H9 (cell line): ENCODE measurements at regions not wholly inside any gene's neighbourhood (a gene's known extent, or its start where the extent isn't known, plus 50 kb on each side); places are given as distances from the start of the nearest gene placed in this dataset.

Experiments used
- DNase-seq: peaks from one replicate; pipeline ENCODE4 v3.0.0-alpha.2; 2017
- H2AFZ ChIP-seq: one replicate; pipeline ENCODE4 v1.6.1; 2013; ENCODE audit warnings: mild to moderate bottlenecking, low read length, control low read depth, moderate library complexity
- H2AK5ac ChIP-seq: 2 replicates; pipeline ENCODE4 v1.6.1; 2013; ENCODE audit warnings: low read length, control low read depth, mixed read lengths; ENCODE audit not compliant: insufficient read length
- H2BK120ac ChIP-seq: one replicate; pipeline ENCODE4 v1.6.1; 2013; ENCODE audit warnings: low read depth, mild to moderate bottlenecking, low read length, control low read depth, inconsistent platforms; ENCODE audit not compliant: poor library complexity, severe bottlenecking
- H2BK12ac ChIP-seq: 2 replicates; pipeline ENCODE4 v1.6.1; 2013; ENCODE audit warnings: low read length, control low read depth, mixed read lengths, low read depth; ENCODE audit not compliant: insufficient read length
- H2BK15ac ChIP-seq: 2 replicates; pipeline ENCODE4 v1.6.1; 2013; ENCODE audit warnings: low read depth, low read length, control low read depth
- H2BK20ac ChIP-seq: one replicate; pipeline ENCODE4 v1.6.1; 2013; ENCODE audit warnings: low read depth, mild to moderate bottlenecking, low read length, control low read depth, inconsistent platforms; ENCODE audit not compliant: poor library complexity, severe bottlenecking
- H2BK5ac ChIP-seq: 2 replicates; pipeline ENCODE4 v1.6.1; 2013; ENCODE audit warnings: low read length, control low read depth, mixed read lengths; ENCODE audit not compliant: insufficient read length
- H3K14ac ChIP-seq: 2 replicates; pipeline ENCODE4 v1.6.1; 2013; ENCODE audit warnings: low read length, control low read depth; ENCODE audit not compliant: insufficient read depth
- H3K18ac ChIP-seq: 2 replicates; pipeline ENCODE4 v1.6.1; 2013; ENCODE audit warnings: low read depth, mild to moderate bottlenecking, mixed read lengths, low read length, control low read depth; ENCODE audit not compliant: insufficient read length
- H3K23ac ChIP-seq: 2 replicates; pipeline ENCODE4 v1.6.1; 2013; ENCODE audit warnings: low read length, control low read depth, mixed read lengths, low read depth; ENCODE audit not compliant: insufficient read length
- H3K23me2 ChIP-seq: 2 replicates; pipeline ENCODE4 v1.6.1; 2013; ENCODE audit warnings: low read depth, mild to moderate bottlenecking, mixed read lengths, low read length, control low read depth; ENCODE audit not compliant: insufficient read length, poor library complexity, severe bottlenecking
- H3K27ac ChIP-seq: 2 replicates; pipeline ENCODE4 v1.5.1; 2013; ENCODE audit warnings: low read length, control low read depth, mixed read lengths, low read depth; ENCODE audit not compliant: insufficient read length
- H3K27me3 ChIP-seq: 2 replicates; pipeline ENCODE4 v1.6.1; 2013; ENCODE audit warnings: low read length, control low read depth, inconsistent platforms; ENCODE audit not compliant: insufficient read depth
- H3K4ac ChIP-seq: 2 replicates; pipeline ENCODE4 v1.6.1; 2013; ENCODE audit warnings: low read depth, mild to moderate bottlenecking, control low read depth, inconsistent platforms, low read length, moderate library complexity
- H3K4me1 ChIP-seq: 2 replicates; pipeline ENCODE4 v1.6.1; 2013; ENCODE audit warnings: low read length, control low read depth, inconsistent platforms; ENCODE audit not compliant: insufficient read depth
- H3K4me2 ChIP-seq: 2 replicates; pipeline ENCODE4 v1.6.1; 2013; ENCODE audit warnings: low read length, control low read depth, mixed read lengths; ENCODE audit not compliant: insufficient read length, insufficient read depth
- H3K56ac ChIP-seq: 2 replicates; pipeline ENCODE4 v1.6.1; 2013; ENCODE audit warnings: low read depth, mild to moderate bottlenecking, mixed read lengths, low read length, control low read depth; ENCODE audit not compliant: insufficient read length
- H3K79me1 ChIP-seq: 2 replicates; pipeline ENCODE4 v1.6.1; 2013; ENCODE audit warnings: low read depth, mild to moderate bottlenecking, moderate library complexity, low read length, control low read depth, inconsistent platforms; ENCODE audit not compliant: insufficient read depth, poor library complexity, severe bottlenecking
- H3K79me2 ChIP-seq: 2 replicates; pipeline ENCODE4 v1.6.1; 2013; ENCODE audit warnings: low read length, control low read depth, inconsistent platforms; ENCODE audit not compliant: insufficient read depth
- H3K9ac ChIP-seq: 2 replicates; pipeline ENCODE4 v1.6.1; 2013; ENCODE audit warnings: low read length, control low read depth, mixed read lengths; ENCODE audit not compliant: insufficient read length; ENCODE audit errors: extremely low read depth
- H3K9me3 ChIP-seq: one replicate; pipeline ENCODE4 v1.6.1; 2013; ENCODE audit warnings: low read depth, low read length, inconsistent platforms; ENCODE audit not compliant: control insufficient read depth
- H3T11ph ChIP-seq: one replicate; pipeline ENCODE4 v1.6.1; 2013; ENCODE audit warnings: mild to moderate bottlenecking, low read length, control low read depth, inconsistent platforms
- H4K20me1 ChIP-seq: one replicate; pipeline ENCODE4 v1.6.1; 2013; ENCODE audit not compliant: control insufficient read depth, insufficient read length, insufficient read depth
- H4K5ac ChIP-seq: 2 replicates; pipeline ENCODE4 v1.6.1; 2013; ENCODE audit warnings: low read depth, mild to moderate bottlenecking, mixed read lengths, low read length, control low read depth; ENCODE audit not compliant: insufficient read length
- H4K8ac ChIP-seq: replicated peaks from 2 replicates; pipeline ENCODE4 v1.6.1; 2013; ENCODE audit warnings: low read length, control low read depth, mixed read lengths, low read depth; ENCODE audit not compliant: insufficient read length
- H4K91ac ChIP-seq: 2 replicates; pipeline ENCODE4 v1.6.1; 2013; ENCODE audit warnings: low read depth, mild to moderate bottlenecking, moderate library complexity, mixed read lengths, low read length, control low read depth; ENCODE audit not compliant: insufficient read length
- H3K27ac Mint-ChIP-seq, 3 experiments: 2 replicates in 2 of 3; 3 replicates in 1 of 3; pipeline ENCODE4 v1.8.0; 2020 to 2021; ENCODE audit warnings: mixed read lengths in 3 of 3, mild to moderate bottlenecking in 1 of 3, moderate library complexity in 1 of 3
- H3K27me3 Mint-ChIP-seq: 2 replicates; pipeline ENCODE4 v1.8.0; 2021; ENCODE audit warnings: low read depth, mild to moderate bottlenecking, moderate library complexity, mixed read lengths
- H3K36me3 Mint-ChIP-seq, 3 experiments: 2 replicates in 2 of 3; 3 replicates in 1 of 3; pipeline ENCODE4 v1.8.0; 2020 to 2021; ENCODE audit warnings: low read depth in 3 of 3, mixed read lengths in 3 of 3; ENCODE audit not compliant: insufficient read depth in 1 of 3
- H3K4me1 Mint-ChIP-seq, 2 experiments: 2 replicates each; pipeline ENCODE4 v1.8.0; 2020; ENCODE audit warnings: mixed read lengths in 2 of 2
- H3K4me3 Mint-ChIP-seq, 2 experiments: 2 replicates in 1 of 2; 3 replicates in 1 of 2; pipeline ENCODE4 v1.8.0; 2020 to 2021; ENCODE audit warnings: mild to moderate bottlenecking in 2 of 2, mixed read lengths in 2 of 2, moderate library complexity in 1 of 2
- H3K9me3 Mint-ChIP-seq, 2 experiments: 2 replicates in 1 of 2; 3 replicates in 1 of 2; pipeline ENCODE4 v1.8.0; 2020; ENCODE audit warnings: mild to moderate bottlenecking in 2 of 2, mixed read lengths in 2 of 2, moderate library complexity in 1 of 2
- WGBS: extraction: QIAGEN DNeasy Blood & Tissue Kit; methylation state at CpG from one replicate; pipeline ENCODE4 v1.1.7; 2013; ENCODE audit warnings: missing lambda C conversion rate, low lambda C conversion rate, mixed read lengths; ENCODE audit not compliant: insufficient read length; ENCODE audit errors: extremely low coverage; 5-methylcytosine and 5-hydroxymethylcytosine counted together
- TF ChIP-seq, protein P1 (sequence below): fragments of 200-600 bp; sonication (generic); conservative IDR thresholded peaks from 3 replicates; pipeline ENCODE4 v1.8.0; 2021; ENCODE audit warnings: antibody characterized with exemption, mild to moderate bottlenecking

- no peak overlapping the region for H3K23ac ChIP-seq
- no peak overlapping the region for H3T11ph ChIP-seq
- no peak overlapping the region for H3K56ac ChIP-seq
- Mint-ChIP-seq H3K27ac (no peak overlapping the region), H3K4me1 (peaks cover 4 to 11% of the 10 kb centered on the region in 2 experiments; a peak in 3 of 4 replicates), H3K4me3 (no peak overlapping the region), H3K27me3 (peaks cover 70% of the 10 kb centered on the region), H3K9me3 (peaks cover 0 to 2% of the 10 kb centered on the region in 2 experiments; a peak in 1 of 5 replicates), H3K36me3 (no peaks in the 10 kb centered on the region)
- H3K14ac ChIP-seq, result no peak overlapping the region
- H2BK12ac ChIP-seq, result no peak overlapping the region
- no peak overlapping the region for H2AFZ ChIP-seq
- no CpG with 5 or more reads among the region's 5 CpGs for WGBS
- H4K8ac ChIP-seq, result no peak overlapping the region
- no peaks in the 10 kb centered on the region; the same call in 1 of the 2 replicates for H3K27me3 ChIP-seq
- no peak overlapping the region for H2AK5ac ChIP-seq
- no peak overlapping the region for H3K9ac ChIP-seq
- no peaks in the 10 kb centered on the region for H3K9me3 ChIP-seq
- no peak overlapping the region for H4K5ac ChIP-seq
- H4K20me1 ChIP-seq, result no peaks in the 10 kb centered on the region
- no peak overlapping the region for H2BK20ac ChIP-seq
- H4K91ac ChIP-seq, result no peak overlapping the region
- H3K79me1 ChIP-seq, result no peaks in the 10 kb centered on the region
- no peak overlapping the region for H3K4me2 ChIP-seq
- DNase-seq, result no peak
- H2BK120ac ChIP-seq, result no peak overlapping the region
- no peak overlapping the region for H2BK15ac ChIP-seq
- H2BK5ac ChIP-seq, result no peak overlapping the region
- H3K4ac ChIP-seq, result no peak overlapping the region
- H3K4me1 ChIP-seq, result no peaks in the 10 kb centered on the region
- TF ChIP-seq, protein P1, sequence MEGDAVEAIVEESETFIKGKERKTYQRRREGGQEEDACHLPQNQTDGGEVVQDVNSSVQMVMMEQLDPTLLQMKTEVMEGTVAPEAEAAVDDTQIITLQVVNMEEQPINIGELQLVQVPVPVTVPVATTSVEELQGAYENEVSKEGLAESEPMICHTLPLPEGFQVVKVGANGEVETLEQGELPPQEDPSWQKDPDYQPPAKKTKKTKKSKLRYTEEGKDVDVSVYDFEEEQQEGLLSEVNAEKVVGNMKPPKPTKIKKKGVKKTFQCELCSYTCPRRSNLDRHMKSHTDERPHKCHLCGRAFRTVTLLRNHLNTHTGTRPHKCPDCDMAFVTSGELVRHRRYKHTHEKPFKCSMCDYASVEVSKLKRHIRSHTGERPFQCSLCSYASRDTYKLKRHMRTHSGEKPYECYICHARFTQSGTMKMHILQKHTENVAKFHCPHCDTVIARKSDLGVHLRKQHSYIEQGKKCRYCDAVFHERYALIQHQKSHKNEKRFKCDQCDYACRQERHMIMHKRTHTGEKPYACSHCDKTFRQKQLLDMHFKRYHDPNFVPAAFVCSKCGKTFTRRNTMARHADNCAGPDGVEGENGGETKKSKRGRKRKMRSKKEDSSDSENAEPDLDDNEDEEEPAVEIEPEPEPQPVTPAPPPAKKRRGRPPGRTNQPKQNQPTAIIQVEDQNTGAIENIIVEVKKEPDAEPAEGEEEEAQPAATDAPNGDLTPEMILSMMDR, result no peak
- H3K27ac ChIP-seq, result no peak overlapping the region
- H3K18ac ChIP-seq, result no peak overlapping the region
- H3K79me2 ChIP-seq, result no peaks in the 10 kb centered on the region
- no peaks in the 10 kb centered on the region for H3K23me2 ChIP-seq
Measured at GRCh38 chr20:60960500-60960899, 291.6 kb upstream of the CDH4 start.
